HepG2 (cell line): ENCODE measurements at regions not wholly inside any gene's neighbourhood (a gene's known extent, or its start where the extent isn't known, plus 50 kb on each side); places are given as distances from the start of the nearest gene placed in this dataset.
A peak's percentile ranks its signal among the peaks of the same experiment; 100 is the strongest.
"Not testable (repeated sequence)": the region's sequence is repeated elsewhere in the genome, so short reads cannot be mapped to it uniquely, and the experiment has no call there.

Source experiments
- ATAC-seq: fragments of 200-7000 bp; cut with Tn5 transposase; 3 replicates; pipeline ENCODE4 v1.9.1; 2020; ENCODE audit warnings: mild to moderate bottlenecking, moderate library complexity
- BruUV-seq: library from RNA; stranded (reverse); fragments of 400-500 nt; replicated peaks from 2 replicates; lab custom pipeline; 2021; lab: Mats Ljungman, UMichigan
- CTCF ChIA-PET: fragments of 300-600 bp; formaldehyde crosslinking; extraction: SDS; loops from one replicate; lab custom pipeline; 2021; ENCODE audit warnings: low total read pairs, inconsistent platforms, low intra/inter-chr PET ratio; lab: Yijun Ruan, JAX
- POLR2A ChIA-PET: fragments of 350-600 bp; sonication (Branson Sonifier 250); formaldehyde crosslinking; loops from one replicate; lab custom pipeline; 2020; ENCODE audit warnings: antibody characterized with exemption, inconsistent platforms; lab: Yijun Ruan, JAX
- DNase-seq: peaks from one replicate; pipeline ENCODE4 v3.0.0-alpha.2; 2015; ENCODE audit warnings: low spot score
- FAIRE-seq: peaks from 3 replicates; lab custom pipeline; 2011; peaks lifted over from hg19 to GRCh38; lab: Jason Lieb, UNC
- H2AFZ ChIP-seq: one replicate; pipeline ENCODE4 v1.6.1; 2011; ENCODE audit warnings: low read length, inconsistent platforms
- H3K27ac ChIP-seq: fragments of 300-600 bp; 3 replicates; pipeline ENCODE4 v1.8.0; 2011; ENCODE audit warnings: mixed run types, mild to moderate bottlenecking, mixed read lengths, low read length, inconsistent platforms; ENCODE audit not compliant: insufficient read depth; ENCODE audit errors: extremely low read length
- H3K27me3 ChIP-seq, 2 experiments: fragments of 200-600 bp in 1 of 2; 2 replicates in 1 of 2; 3 replicates in 1 of 2; pipeline versions ENCODE4 v1.6.0 to v1.8.0; 2011; ENCODE audit warnings: low read length in 2 of 2, mild to moderate bottlenecking in 2 of 2, moderate library complexity in 2 of 2, inconsistent platforms in 1 of 2; ENCODE audit not compliant: insufficient read depth in 2 of 2, control insufficient read depth in 1 of 2
- H3K36me3 ChIP-seq, 2 experiments: fragments of 200-600 bp in 1 of 2; replicated peaks in 1 of 2; 2 replicates in 1 of 2; 3 replicates in 1 of 2; pipeline versions ENCODE4 v1.5.1 to v1.8.0; 2011; ENCODE audit warnings: low read length in 2 of 2, inconsistent platforms in 1 of 2; ENCODE audit not compliant: insufficient read depth in 2 of 2, control insufficient read depth in 1 of 2
- H3K4me1 ChIP-seq: 2 replicates; pipeline ENCODE4 v1.5.1; 2012; ENCODE audit warnings: low read length, inconsistent platforms; ENCODE audit not compliant: insufficient read depth
- H3K4me2 ChIP-seq: 2 replicates; pipeline ENCODE4 v1.6.0; 2011; ENCODE audit warnings: low read depth, low read length, inconsistent platforms
- H3K4me3 ChIP-seq, 3 experiments: fragments of 200-600 bp in 1 of 3; sonication (generic), shearing (Covaris generic) in 1 of 3; replicated peaks in 1 of 3; 2 replicates each; pipeline ENCODE4 v1.5.1; 2011 to 2016; ENCODE audit warnings: low read length in 3 of 3, inconsistent platforms in 2 of 3, low read depth in 2 of 3, mild to moderate bottlenecking in 2 of 3, control low read depth in 1 of 3, mixed read lengths in 1 of 3; ENCODE audit not compliant: insufficient read depth in 1 of 3
- H3K79me2 ChIP-seq: one replicate; pipeline ENCODE4 v1.6.1; 2011; ENCODE audit warnings: low read length, inconsistent platforms; ENCODE audit not compliant: insufficient read depth
- H3K9ac ChIP-seq: 2 replicates; pipeline ENCODE4 v1.6.0; 2011; ENCODE audit warnings: mild to moderate bottlenecking, low read depth, low read length, inconsistent platforms; ENCODE audit not compliant: insufficient read depth
- H3K9me3 ChIP-seq: 2 replicates; pipeline ENCODE4 v1.5.1; 2012; ENCODE audit warnings: mild to moderate bottlenecking, low read length
- H4K20me1 ChIP-seq: 2 replicates; pipeline ENCODE4 v1.6.0; 2011; ENCODE audit warnings: inconsistent platforms, mild to moderate bottlenecking, low read length, moderate library complexity; ENCODE audit not compliant: insufficient read depth
- ATF7 ChIP-seq, 2 experiments: fragments of 450-650 bp in 1 of 2; sonication (generic) in 1 of 2; formaldehyde crosslinking in 1 of 2; IDR thresholded peaks; 2 replicates each; pipeline versions ENCODE4 v1.4.0 to v1.6.1; 2016 to 2020; ENCODE audit warnings: antibody characterized with exemption in 1 of 2, mild to moderate bottlenecking in 1 of 2, missing genetic modification reagents in 1 of 2
- MAF1 ChIP-seq: sonication (generic); formaldehyde crosslinking; IDR thresholded peaks from 2 replicates; pipeline ENCODE4 v1.5.0; 2020; ENCODE audit warnings: missing genetic modification reagents, borderline replicate concordance
- PHB2 ChIP-seq: fragments of 450-650 bp; IDR thresholded peaks from 2 replicates; pipeline ENCODE4 v1.6.1; 2018; ENCODE audit not compliant: partially characterized antibody
- ZNF317 ChIP-seq: sonication (generic); formaldehyde crosslinking; IDR thresholded peaks from 2 replicates; pipeline ENCODE4 v1.5.0; 2020; ENCODE audit warnings: mild to moderate bottlenecking, missing genetic modification reagents
- ZNF382 ChIP-seq: sonication (generic); formaldehyde crosslinking; IDR thresholded peaks from 2 replicates; pipeline ENCODE4 v1.5.0; 2020; ENCODE audit warnings: missing genetic modification reagents, mild to moderate bottlenecking, borderline replicate concordance
- ZNF550 ChIP-seq: sonication (generic); formaldehyde crosslinking; IDR thresholded peaks from 2 replicates; pipeline ENCODE4 v1.4.0; 2020; ENCODE audit warnings: mild to moderate bottlenecking, missing genetic modification reagents, borderline replicate concordance
- WGBS: methylation state at CpG from one replicate; pipeline ENCODE4 v1.1.6; 2017; ENCODE audit warnings: low lambda C conversion rate; 5-methylcytosine and 5-hydroxymethylcytosine counted together
- in situ Hi-C: cut with HindIII; loops from 2 replicates; pipeline ENCODE4 v1.10.0; 2017; ENCODE audit warnings: low pct_unique_long_range_greater_than_20kb; ENCODE audit not compliant: extremely low pct_ligation_motif_present
- intact Hi-C: fragments of 100-400 bp; cut with micrococcal nuclease; formaldehyde crosslinking; loops from one replicate; pipeline ENCODE4 v1.10.0; 2022; ENCODE audit not compliant: unreplicated experiment

DNA sequence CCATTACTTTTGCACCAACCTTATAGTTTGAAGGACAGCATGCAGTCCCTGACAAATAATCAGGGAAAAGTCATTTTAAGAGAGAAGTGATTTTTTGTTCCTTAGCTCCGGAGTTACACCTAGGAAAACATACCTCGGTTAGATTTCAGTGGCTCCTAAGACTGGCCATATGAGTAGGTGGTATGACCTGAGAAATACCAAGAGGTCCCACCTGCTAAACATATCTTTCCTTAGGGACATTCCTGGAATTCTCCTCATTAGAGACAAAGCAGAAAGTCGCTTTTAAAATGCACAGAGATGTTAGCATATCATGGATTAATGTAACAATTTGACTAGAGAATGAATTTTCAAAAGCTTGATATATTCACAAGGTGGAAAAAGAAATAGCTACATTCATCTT, 84.2 kb upstream of the RNPC3 start:
- ATAC-seq, result no peak
- no peak for FAIRE-seq
- Histone ChIP-seq H3K79me2 (no peaks in the 10 kb centered on the region), H3K4me1 (no peaks in the 10 kb centered on the region), H3K27ac (no peak overlapping the region), H3K36me3 (no peaks in the 10 kb centered on the region), H4K20me1 (no peaks in the 10 kb centered on the region), H3K9ac (no peak overlapping the region), H3K9me3 (no peaks in the 10 kb centered on the region), H3K27me3 (no peaks in the 10 kb centered on the region)
- CTCF ChIA-PET, result no interaction called here
- intact Hi-C loops (no loop called here), in situ Hi-C loops (no loop called here)
- no TSS peak for BruUV-seq
- POLR2A ChIA-PET, result no interaction called here
- 0% methylated on average over 3 of the region's 3 CpGs for WGBS
- no peak for TF ChIP-seq ZNF550
- TF ChIP-seq, all 625 proteins: peak for 0
- no peak for DNase-seq
- no peak overlapping the region for H2AFZ ChIP-seq
- no peak overlapping the region for H3K4me2 ChIP-seq
- H3K4me3 ChIP-seq, result no peak overlapping the region

DNA sequence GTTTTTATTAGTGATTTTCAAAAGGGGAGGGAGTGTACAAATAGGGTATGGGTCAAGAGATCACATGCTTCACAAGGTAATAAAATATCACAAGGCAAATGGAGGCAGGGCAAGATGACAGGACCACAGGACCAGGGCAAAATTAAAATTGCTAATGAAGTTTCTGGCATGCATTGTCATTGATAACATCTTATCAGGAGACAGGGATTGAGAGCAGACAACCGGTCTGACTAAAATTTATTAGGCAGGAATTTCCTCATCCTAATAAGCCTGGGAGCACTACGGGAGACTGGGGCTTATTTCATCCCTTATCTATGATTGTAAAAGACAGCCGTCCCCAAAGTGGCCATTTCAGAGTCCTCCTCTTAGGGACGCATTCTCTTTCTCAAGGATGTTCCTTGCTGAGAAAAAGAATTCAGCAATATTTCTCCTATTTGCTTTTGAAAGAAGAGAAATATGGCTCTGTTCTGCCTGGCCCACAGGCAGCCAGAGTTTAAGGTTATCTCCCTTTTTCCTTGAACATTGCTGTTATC, 88.9 kb upstream of the RNPC3 start:
- H3K36me3 ChIP-seq, H3K27me3 ChIP-seq, H3K4me2 ChIP-seq, CTCF ChIA-PET, H3K9ac ChIP-seq, ATAC-seq, H2AFZ ChIP-seq, H4K20me1 ChIP-seq, DNase-seq, H3K9me3 ChIP-seq, intact Hi-C loops, H3K4me1 ChIP-seq, FAIRE-seq, H3K4me3 ChIP-seq, POLR2A ChIA-PET, BruUV-seq, H3K27ac ChIP-seq, in situ Hi-C loops, H3K79me2 ChIP-seq: not testable (repeated sequence)
- WGBS, result 49% methylated on average over 4 of the region's 4 CpGs

DNA sequence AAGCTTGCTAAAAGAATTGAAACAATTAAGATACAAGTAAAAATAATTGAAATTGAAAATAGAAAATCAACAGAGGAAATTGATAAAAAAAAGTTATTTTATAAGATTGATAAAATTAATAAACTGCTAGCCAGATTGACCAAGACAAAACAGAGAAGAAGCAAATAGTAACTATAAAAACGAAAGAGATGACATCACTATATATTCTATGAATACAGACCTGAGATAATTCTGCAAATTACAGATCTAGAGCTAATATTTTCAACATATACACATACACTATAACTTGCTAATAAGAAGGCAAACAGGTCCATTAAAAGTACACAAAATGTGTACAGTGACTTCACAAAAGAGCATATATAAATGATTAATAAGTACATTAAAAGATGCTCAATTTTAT, 90.1 kb upstream of the RNPC3 start:
- no peak for DNase-seq
- H3K4me1 ChIP-seq, result no peaks in the 10 kb centered on the region
- no peak overlapping the region for H3K27ac ChIP-seq
- no peak overlapping the region for H3K4me2 ChIP-seq
- 3% methylated on average over 1 of the region's 1 CpG for WGBS
- no peak overlapping the region for H3K9ac ChIP-seq
- POLR2A ChIA-PET, result no interaction called here
- H3K27me3 ChIP-seq, result no peaks in the 10 kb centered on the region
- H2AFZ ChIP-seq, result no peak overlapping the region
- no peaks in the 10 kb centered on the region for H3K9me3 ChIP-seq
- CTCF ChIA-PET, result no interaction called here
- FAIRE-seq, result no peak
- H4K20me1 ChIP-seq, result no peaks in the 10 kb centered on the region
- no peaks in the 10 kb centered on the region for H3K79me2 ChIP-seq
- intact Hi-C loops, result no loop called here
- no peak for TF ChIP-seq MAF1 (CRISPR knock-in tag)
- TF ChIP-seq ZNF317 (CRISPR knock-in tag), result no peak
- no peak for TF ChIP-seq ZNF382
- no peak for TF ChIP-seq PHB2
- TF ChIP-seq ATF7 (IDR thresholded peaks at IDR 0.05), result peak; percentile 78
- TF ChIP-seq ATF7 (CRISPR knock-in tag; IDR thresholded peaks at IDR 0.05), result no peak
- no TSS peak for BruUV-seq
- no peak for ATAC-seq
- H3K36me3 ChIP-seq, result no peaks in the 10 kb centered on the region
- in situ Hi-C loops, result no loop called here
- no peak overlapping the region for H3K4me3 ChIP-seq
